ENCODE measurements at regions not wholly inside any gene's neighbourhood (a gene's known extent, or its start where the extent isn't known, plus 50 kb on each side); places are given as distances from the start of the nearest gene placed in this dataset.

- TF ChIP-seq CTCF (IDR thresholded peaks at IDR 0.05; ENCODE audit: unreplicated experiment), result no peak
- intact Hi-C loops (cut with micrococcal nuclease), result no loop called here
- no peak for DNase-seq (ENCODE audit: unreplicated experiment)
- Mint-ChIP-seq H3K27ac (ENCODE audit: low read depth, unreplicated experiment) (no peak overlapping the region), H3K4me1 (ENCODE audit: insufficient read depth, unreplicated experiment) (no peaks in the 10 kb centered on the region), H3K9me3 (ENCODE audit: unreplicated experiment) (no peaks in the 10 kb centered on the region), H3K27me3 (ENCODE audit: insufficient read depth, unreplicated experiment) (no peaks in the 10 kb centered on the region), H3K4me3 (ENCODE audit: unreplicated experiment) (no peak overlapping the region), H3K36me3 (ENCODE audit: insufficient read depth, unreplicated experiment) (no peaks in the 10 kb centered on the region)
- POLR2A ChIA-PET, result interaction anchor here (0.5 to 0.8 kb wide), 2 partner anchors 20 to 232 kb away, joined by 3 read pairs; no protein-coding TSS in a partner anchor
- no TSS peak for BruUV-seq (replicated peaks)
- CTCF ChIA-PET, result interaction anchor here (1.0 kb wide), 1 partner anchor 113 kb away, joined by 3 read pairs; no protein-coding TSS in a partner anchor
Measured at GRCh38 chr3:194995922-194996321, 275.0 kb downstream of the XXYLT1 start.

DNA sequence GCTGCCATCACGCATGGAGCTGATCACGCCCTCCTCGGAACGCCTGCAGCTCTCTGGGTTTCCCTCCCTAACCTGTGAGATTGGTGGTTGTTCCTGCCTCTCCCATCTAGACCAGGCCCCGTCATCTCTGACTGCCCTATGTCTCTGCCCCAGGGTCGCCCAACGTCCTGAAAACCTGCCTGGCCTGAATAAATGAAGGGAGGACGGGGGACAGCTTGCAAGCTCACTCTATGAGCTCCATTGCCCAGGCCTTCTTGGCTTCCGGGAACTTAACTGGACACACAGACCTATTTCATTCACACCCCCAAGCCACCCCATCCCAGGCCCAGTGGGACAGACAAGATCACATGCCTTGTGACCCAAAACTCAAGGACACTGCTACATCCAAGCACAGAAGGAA, 274.2 kb downstream of the XXYLT1 start:
- CTCF ChIA-PET, result interaction anchor here (0.6 to 1.0 kb wide), 2 partner anchors 114 to 1331 kb away, joined by 3 read pairs; no protein-coding TSS in a partner anchor

DNA sequence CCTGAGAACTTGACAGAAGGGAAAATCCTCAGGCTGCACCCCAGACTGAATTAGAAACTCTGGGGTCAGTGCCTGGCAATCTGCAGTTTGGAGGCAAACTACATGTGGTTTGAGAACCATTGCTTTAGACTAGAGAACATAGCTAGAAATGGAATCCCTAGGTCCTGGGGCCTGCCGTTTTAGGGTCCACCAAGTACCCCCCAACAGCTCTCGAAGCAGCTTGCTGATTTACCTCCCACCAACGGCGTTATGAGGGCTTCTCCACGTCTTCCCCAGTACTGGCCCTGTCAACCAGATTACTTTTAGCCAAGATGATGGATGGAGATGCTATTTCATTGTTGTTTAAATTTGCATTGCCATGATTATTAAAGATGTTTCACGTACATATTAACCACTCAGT, 272.5 kb downstream of the XXYLT1 start:
- no peak for TF ChIP-seq CTCF (IDR thresholded peaks at IDR 0.05; ENCODE audit: unreplicated experiment)
- no peak for DNase-seq (ENCODE audit: unreplicated experiment)
- no peaks in the 10 kb centered on the region for H3K9me3 Mint-ChIP-seq (ENCODE audit: unreplicated experiment)
- no peak overlapping the region for H3K27ac Mint-ChIP-seq (ENCODE audit: low read depth, unreplicated experiment)
- CTCF ChIA-PET, result no interaction called here
- H3K27me3 Mint-ChIP-seq (ENCODE audit: insufficient read depth, unreplicated experiment), result peaks cover 11% of the 10 kb centered on the region
- BruUV-seq (replicated peaks), result no TSS peak
- POLR2A ChIA-PET, result no interaction called here
- no peaks in the 10 kb centered on the region for H3K36me3 Mint-ChIP-seq (ENCODE audit: insufficient read depth, unreplicated experiment)
- peaks cover 6% of the 10 kb centered on the region for H3K4me1 Mint-ChIP-seq (ENCODE audit: insufficient read depth, unreplicated experiment)
- H3K4me3 Mint-ChIP-seq (ENCODE audit: unreplicated experiment), result no peak overlapping the region
- intact Hi-C loops (cut with micrococcal nuclease), result no loop called here

More for the DNA sequence above, 274.2 kb downstream of the XXYLT1 start:
- POLR2A ChIA-PET, result interaction anchor here (0.5 kb wide), 1 partner anchor 21 kb away, joined by 3 read pairs; no protein-coding TSS in a partner anchor
- no peak for DNase-seq (ENCODE audit: unreplicated experiment)
- no peaks in the 10 kb centered on the region for H3K9me3 Mint-ChIP-seq (ENCODE audit: unreplicated experiment)
- H3K36me3 Mint-ChIP-seq (ENCODE audit: insufficient read depth, unreplicated experiment), result no peaks in the 10 kb centered on the region
- no peaks in the 10 kb centered on the region for H3K4me1 Mint-ChIP-seq (ENCODE audit: insufficient read depth, unreplicated experiment)
- no peak for TF ChIP-seq CTCF (IDR thresholded peaks at IDR 0.05; ENCODE audit: unreplicated experiment)
- H3K4me3 Mint-ChIP-seq (ENCODE audit: unreplicated experiment), result no peak overlapping the region
- BruUV-seq (replicated peaks), result no TSS peak
- no peak overlapping the region for H3K27ac Mint-ChIP-seq (ENCODE audit: low read depth, unreplicated experiment)
- intact Hi-C loops (cut with micrococcal nuclease), result no loop called here
- peaks cover 7% of the 10 kb centered on the region for H3K27me3 Mint-ChIP-seq (ENCODE audit: insufficient read depth, unreplicated experiment)

GRCh38 chr3:194998948-194999347, 272.0 kb downstream of the XXYLT1 start:
- Mint-ChIP-seq H3K27ac (ENCODE audit: low read depth, unreplicated experiment) (no peak overlapping the region), H3K36me3 (ENCODE audit: insufficient read depth, unreplicated experiment) (no peaks in the 10 kb centered on the region), H3K4me3 (ENCODE audit: unreplicated experiment) (no peak overlapping the region), H3K4me1 (ENCODE audit: insufficient read depth, unreplicated experiment) (peaks cover 6% of the 10 kb centered on the region), H3K27me3 (ENCODE audit: insufficient read depth, unreplicated experiment) (peaks cover 11% of the 10 kb centered on the region), H3K9me3 (ENCODE audit: unreplicated experiment) (no peaks in the 10 kb centered on the region)
- no peak for TF ChIP-seq CTCF (IDR thresholded peaks at IDR 0.05; ENCODE audit: unreplicated experiment)
- intact Hi-C loops (cut with micrococcal nuclease), result no loop called here
- no TSS peak for BruUV-seq (replicated peaks)
- ChIA-PET CTCF (interaction anchor here (0.5 to 0.8 kb wide), 3 partner anchors 26 to 134 kb away, joined by 3 to 4 read pairs (median 3); no protein-coding TSS in a partner anchor), POLR2A (no interaction called here)
- no peak for DNase-seq (ENCODE audit: unreplicated experiment)

Measured in MCF 10A (cell line).